SHP77 (cell line): ENCODE measurements at regions not wholly inside any gene's neighbourhood (a gene's known extent, or its start where the extent isn't known, plus 50 kb on each side); places are given as distances from the start of the nearest gene placed in this dataset.
"Not testable (repeated sequence)": the region's sequence is repeated elsewhere in the genome, so short reads cannot be mapped to it uniquely, and the experiment has no call there.

Experiments used
- DNase-seq, 2 experiments: peaks; one replicate each; lab custom pipeline; 2025; lab: John Stamatoyannopoulos, UW

- no peak for DNase-seq
Observed at GRCh38 chr4:14315129-14315528, 687.2 kb upstream of the CPEB2 start.

- no peak for DNase-seq
Observed at GRCh38 chr4:14317351-14317750, 684.9 kb upstream of the CPEB2 start.

GRCh38 chr4:14318671-14319070 is 683.6 kb upstream of the CPEB2 start:
- DNase-seq = no peak

GRCh38 chr4:14321723-14322122 is 680.6 kb upstream of the CPEB2 start:
- no peak for DNase-seq

- no peak for DNase-seq
Observed at GRCh38 chr4:14323191-14323590, 679.1 kb upstream of the CPEB2 start.

GRCh38 chr4:14329228-14329627 is 673.1 kb upstream of the CPEB2 start:
- no peak for DNase-seq

- DNase-seq = no peak
Observed at GRCh38 chr4:14333616-14334015, 668.7 kb upstream of the CPEB2 start.

GRCh38 chr4:14334166-14334565 is 668.1 kb upstream of the CPEB2 start:
- no peak for DNase-seq

GRCh38 chr4:14335872-14336271 is 666.4 kb upstream of the CPEB2 start:
- DNase-seq = no peak

GRCh38 chr4:14336656-14337055 is 665.6 kb upstream of the CPEB2 start:
- no peak for DNase-seq

GRCh38 chr4:14337892-14338584 is 664.2 kb upstream of the CPEB2 start:
- no peak for DNase-seq

GRCh38 chr4:14338585-14339265 is 663.6 kb upstream of the CPEB2 start:
- DNase-seq = no peak

- no peak for DNase-seq
Observed at GRCh38 chr4:14339715-14340114, 662.6 kb upstream of the CPEB2 start.

- DNase-seq = no peak
Observed at GRCh38 chr4:14340321-14340720, 662.0 kb upstream of the CPEB2 start.

GRCh38 chr4:14343961-14344360 is 658.3 kb upstream of the CPEB2 start:
- no peak for DNase-seq

- DNase-seq = no peak
Observed at GRCh38 chr4:14345356-14345775, 656.9 kb upstream of the CPEB2 start.

GRCh38 chr4:14347526-14347925 is 654.8 kb upstream of the CPEB2 start:
- DNase-seq = no peak

- DNase-seq = no peak
Observed at GRCh38 chr4:14348506-14348905, 653.8 kb upstream of the CPEB2 start.

GRCh38 chr4:14358544-14359160 is 643.6 kb upstream of the CPEB2 start:
- DNase-seq = not testable (repeated sequence)

- DNase-seq = no peak
Observed at GRCh38 chr4:14359991-14360390, 642.3 kb upstream of the CPEB2 start.

GRCh38 chr4:14361084-14361483 is 641.2 kb upstream of the CPEB2 start:
- no peak for DNase-seq

GRCh38 chr4:14362385-14362784 is 639.9 kb upstream of the CPEB2 start:
- DNase-seq = no peak

GRCh38 chr4:14364953-14365536 is 637.2 kb upstream of the CPEB2 start:
- DNase-seq = no peak
